OCI-M2 (cell line): ENCODE measurements at regions not wholly inside any gene's neighbourhood (a gene's known extent, or its start where the extent isn't known, plus 50 kb on each side); places are given as distances from the start of the nearest gene placed in this dataset.
"Not testable (repeated sequence)": the region's sequence is repeated elsewhere in the genome, so short reads cannot be mapped to it uniquely, and the experiment has no call there.

Experiments
- DNase-seq: peaks from one replicate; lab custom pipeline; 2025; ENCODE audit not compliant: unreplicated experiment; lab: John Stamatoyannopoulos, UW

- DNase-seq, result no peak
Measured at GRCh38 chr14:45633220-45633984, 380.4 kb upstream of the MIS18BP1 start.

DNA sequence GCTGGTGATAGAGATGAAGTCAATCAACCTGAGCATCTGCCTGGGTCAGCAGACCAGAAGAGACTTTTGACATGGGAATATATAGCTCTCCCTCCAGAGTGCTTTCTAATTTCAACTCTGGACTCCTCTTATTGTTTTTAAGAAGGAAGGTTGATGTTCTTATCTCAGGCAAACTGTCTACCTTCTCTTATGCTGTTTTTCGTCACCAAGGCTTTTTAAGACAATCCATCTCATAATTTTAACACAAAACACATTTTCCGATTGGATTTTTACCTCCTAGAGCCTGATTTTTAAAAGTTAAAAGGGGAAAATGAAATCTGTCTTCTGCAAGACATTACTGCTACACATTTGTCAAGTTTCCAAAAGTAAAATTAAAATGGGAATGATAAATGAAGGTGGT is 368.7 kb upstream of the MIS18BP1 start:
- no peak for DNase-seq

- DNase-seq, result no peak
Measured at GRCh38 chr14:45619831-45620230, 366.8 kb upstream of the MIS18BP1 start.

DNA sequence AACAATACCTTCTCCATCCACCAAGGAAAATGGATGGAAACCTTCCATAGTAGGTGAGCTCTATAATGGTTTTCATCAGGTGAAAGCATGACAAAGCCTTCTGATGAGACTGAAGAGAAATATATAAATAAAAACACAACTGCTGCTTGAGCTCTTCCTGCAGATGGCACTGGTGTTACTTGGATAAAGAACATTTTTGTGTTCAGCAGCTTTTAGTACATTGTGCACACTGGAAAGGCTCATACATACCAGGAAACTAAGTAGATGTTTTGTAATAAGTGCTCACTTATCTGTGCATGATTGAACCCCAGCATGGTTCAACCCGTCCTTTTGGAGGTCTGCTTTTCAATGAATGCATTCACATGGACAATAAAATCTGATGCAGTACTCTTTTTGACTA is 357.3 kb upstream of the MIS18BP1 start:
- no peak for DNase-seq

- DNase-seq, result no peak
Measured at GRCh38 chr14:45587142-45587541, 334.1 kb upstream of the MIS18BP1 start.

- no peak for DNase-seq
Measured at GRCh38 chr14:45559626-45560025, 306.6 kb upstream of the MIS18BP1 start.

DNA sequence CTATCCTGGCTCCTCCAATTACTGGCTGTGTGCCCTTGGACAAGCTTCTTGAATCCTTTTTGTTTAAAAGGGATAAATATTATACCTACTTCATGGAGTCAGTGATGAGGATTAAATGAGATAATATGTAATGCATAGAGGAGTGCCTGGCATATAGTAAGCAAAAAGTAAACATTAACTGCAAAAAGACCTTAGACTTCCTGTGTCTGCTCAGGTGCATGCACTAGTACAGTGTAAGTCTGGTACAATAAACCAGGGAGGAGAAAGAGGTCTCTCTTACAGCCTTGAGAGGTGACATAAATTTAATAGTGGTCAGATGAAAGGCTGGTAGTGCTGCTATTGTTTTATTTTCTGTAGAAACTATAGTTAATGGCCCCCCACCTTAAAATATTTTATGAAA is 305.2 kb upstream of the MIS18BP1 start:
- no peak for DNase-seq

GRCh38 chr14:45553981-45554380 is 301.0 kb upstream of the MIS18BP1 start:
- DNase-seq, result no peak

DNA sequence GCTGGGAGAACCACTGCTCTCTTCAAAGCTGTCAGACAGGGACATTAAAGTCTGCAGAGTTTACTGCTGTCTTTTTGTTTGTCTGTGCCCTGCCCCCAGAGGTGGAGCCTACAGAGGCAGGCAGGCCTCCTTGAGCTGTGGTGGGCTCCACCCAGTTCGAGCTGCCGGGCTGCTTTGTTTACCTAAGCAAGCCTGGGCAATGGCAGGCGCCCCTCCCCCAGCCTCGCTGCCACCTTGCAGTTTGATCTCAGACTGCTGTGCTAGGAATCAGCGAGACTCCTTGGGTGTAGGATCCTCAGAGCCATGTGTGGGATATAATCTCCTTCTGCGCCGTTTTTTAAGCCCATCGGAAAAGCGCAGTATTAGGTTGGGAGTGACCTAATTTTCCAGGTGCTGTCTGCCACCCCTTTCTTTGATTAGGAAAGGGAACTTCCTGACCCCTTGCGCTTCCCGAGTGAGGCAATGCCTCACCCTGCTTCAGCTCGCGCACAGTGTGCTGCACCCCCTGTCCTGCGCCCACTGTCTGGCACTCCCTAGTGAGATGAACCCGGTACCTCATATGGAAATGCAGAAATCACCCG is 298.3 kb upstream of the MIS18BP1 start:
- not testable (repeated sequence) for DNase-seq

GRCh38 chr14:45531022-45531421 is 278.0 kb upstream of the MIS18BP1 start:
- no peak for DNase-seq

DNA sequence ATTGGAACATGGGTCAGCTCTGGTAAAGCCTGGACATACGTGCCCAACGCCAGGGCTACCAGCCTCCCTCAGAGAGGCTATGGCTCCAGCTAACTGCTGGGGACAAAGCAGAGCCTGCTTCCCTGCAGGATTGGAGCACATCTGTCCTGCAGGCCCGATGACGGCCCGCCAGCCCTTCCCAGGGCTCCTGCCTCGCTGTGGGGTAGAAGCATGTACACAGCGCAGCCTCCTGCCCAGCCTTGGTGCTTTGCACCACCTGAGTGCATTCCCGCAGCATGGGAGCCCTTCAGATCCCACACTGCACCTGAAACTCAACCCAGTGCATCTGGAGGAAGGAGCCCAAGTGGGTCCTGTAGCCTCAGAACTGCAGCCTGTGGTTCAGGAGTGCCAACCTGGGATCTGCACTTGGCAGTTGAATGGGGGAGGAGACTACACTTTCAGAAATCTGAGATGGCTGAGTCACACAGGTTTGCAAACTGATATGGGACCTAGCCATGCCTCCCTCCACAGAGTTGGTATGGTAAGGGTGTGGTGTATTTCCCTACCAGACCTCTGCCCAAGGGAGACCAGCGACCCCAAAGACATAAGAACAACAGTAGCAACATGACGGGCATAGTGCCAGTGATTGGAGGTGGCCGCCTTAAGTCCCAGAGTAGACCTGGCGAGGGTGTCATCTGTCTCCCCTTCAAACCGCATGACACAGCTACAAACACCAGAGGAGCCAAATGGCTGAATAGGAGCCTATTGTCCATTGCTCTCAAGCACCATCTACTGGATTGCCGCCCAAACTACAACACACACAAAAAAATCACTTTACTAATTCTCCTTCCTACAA is 273.9 kb upstream of the MIS18BP1 start:
- peak; percentile 22 for DNase-seq

DNA sequence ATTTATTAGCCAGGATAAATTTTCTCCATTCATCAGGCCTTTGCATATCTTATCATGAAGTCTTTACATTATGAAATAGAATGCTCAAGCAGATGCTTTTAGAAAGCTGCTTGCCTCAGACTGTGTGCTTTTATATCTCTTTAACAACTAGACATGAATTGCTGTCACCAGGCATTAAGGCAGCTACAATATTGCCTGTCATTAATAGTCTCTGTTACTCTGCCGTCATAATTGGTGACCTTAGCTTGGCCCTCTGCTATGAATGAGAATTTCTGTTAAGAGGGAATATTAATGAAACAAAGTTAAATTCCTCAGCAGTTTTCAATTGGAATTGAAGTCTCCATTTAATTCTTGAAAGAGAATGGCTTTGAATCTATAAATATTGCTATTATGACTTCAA is 266.8 kb upstream of the MIS18BP1 start:
- no peak for DNase-seq

GRCh38 chr14:45492876-45493275 is 239.9 kb upstream of the MIS18BP1 start:
- DNase-seq, result no peak

GRCh38 chr14:45491914-45492313 is 238.9 kb upstream of the MIS18BP1 start:
- no peak for DNase-seq

DNA sequence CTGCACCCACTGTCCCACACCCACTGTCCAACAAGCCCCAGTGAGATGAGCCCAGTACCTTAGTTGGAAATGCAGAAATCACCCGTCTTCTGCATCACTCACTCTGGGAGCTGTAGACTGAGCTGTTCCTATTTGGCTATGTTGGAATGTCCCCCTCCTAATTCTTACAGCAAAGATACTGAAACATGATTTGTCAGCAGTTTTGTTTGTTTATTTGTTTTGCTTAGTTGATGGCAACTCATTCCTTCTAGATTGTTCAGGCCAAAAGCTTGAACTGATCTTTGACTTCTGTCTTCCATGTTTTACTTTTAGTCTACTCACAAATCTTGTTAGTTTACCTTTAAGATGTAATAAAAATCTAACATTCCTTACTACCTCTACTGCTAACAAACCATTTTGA is 233.6 kb upstream of the MIS18BP1 start:
- DNase-seq, result no peak

DNA sequence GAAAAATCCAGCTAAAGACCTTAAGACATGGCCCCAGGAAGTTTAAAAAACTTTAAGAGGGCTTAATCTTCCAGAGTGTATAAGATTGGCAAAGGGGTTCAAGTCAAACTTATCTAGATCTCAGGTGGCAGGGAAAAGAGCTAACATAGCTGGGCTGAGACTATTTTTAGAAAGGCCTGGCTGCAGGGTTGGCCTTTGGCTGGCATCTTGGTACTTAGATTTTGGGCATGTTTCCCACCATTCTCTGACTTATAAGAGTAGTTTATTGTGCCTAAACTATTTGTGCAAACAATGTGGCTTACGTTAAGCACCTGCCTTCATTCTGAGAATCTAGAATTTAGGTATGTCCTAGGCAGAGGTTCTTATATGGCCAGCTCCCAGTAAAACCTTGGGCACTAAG is 214.0 kb upstream of the MIS18BP1 start:
- no peak for DNase-seq

GRCh38 chr14:45434221-45434620 is 181.2 kb upstream of the MIS18BP1 start:
- DNase-seq, result no peak

DNA sequence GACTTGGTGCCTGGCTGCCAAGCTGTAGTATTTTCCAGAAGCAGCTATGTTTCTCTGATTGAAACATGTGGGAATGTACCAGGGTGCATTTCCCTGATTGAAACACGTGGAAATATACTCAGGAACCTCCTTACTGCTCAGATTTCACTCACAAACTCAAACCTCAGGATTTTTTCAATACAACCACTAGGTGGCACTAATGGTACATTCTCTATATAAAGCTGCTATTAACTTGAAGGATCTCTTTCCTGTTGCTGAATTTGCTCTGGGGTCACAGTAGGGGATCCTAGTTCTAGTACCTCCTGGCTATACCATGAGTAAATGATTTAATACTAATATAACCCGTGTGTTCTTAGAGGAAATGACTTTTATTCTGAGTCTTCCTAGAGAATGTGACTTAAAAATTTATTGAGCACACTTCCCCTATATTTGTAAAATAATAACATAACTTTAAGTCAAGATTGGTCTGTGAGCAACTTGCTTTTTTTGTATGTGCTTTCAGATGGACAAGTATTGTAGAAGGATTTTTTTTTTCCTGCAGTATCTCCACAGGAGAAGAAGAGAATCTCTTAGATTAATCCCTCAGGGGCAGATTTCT is 173.8 kb upstream of the MIS18BP1 start:
- DNase-seq, result peak; percentile 47

DNA sequence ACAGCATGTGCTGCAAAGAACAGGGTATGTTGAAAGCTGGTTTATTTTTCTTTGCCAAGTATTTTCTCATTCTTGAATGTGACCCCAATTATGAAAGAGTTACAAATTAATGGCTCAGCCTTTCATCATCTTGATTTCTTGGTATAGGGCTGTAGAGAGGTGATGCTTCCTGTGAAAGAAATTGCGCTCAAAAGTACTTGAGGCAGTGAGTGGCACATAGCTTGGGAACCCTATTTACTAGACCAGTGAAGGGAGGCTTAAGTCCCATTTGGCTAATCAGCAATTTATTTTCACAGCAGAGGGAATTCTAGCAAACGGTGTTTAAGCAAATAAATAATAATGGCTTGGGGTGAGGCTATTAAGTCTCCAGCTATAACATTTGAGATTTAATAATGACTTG is 153.9 kb upstream of the MIS18BP1 start:
- no peak for DNase-seq

GRCh38 chr14:45400950-45401640 is 148.1 kb upstream of the MIS18BP1 start:
- no peak for DNase-seq

- no peak for DNase-seq
Measured at GRCh38 chr14:45400509-45400908, 147.5 kb upstream of the MIS18BP1 start.
